Naive B cell (primary cell): ENCODE measurements at regions not wholly inside any gene's neighbourhood (a gene's known extent, or its start where the extent isn't known, plus 50 kb on each side); places are given as distances from the start of the nearest gene placed in this dataset.

ENCODE experiments used
- ATAC-seq, 2 donors: fragments of 150-1000 bp; cut with Tn5 transposase; 2 replicates each; pipeline ENCODE4 v1.10.0; 2021; ENCODE audit warnings: low read depth in 2 of 2, mild to moderate bottlenecking in 2 of 2, moderate library complexity in 2 of 2
- DNase-seq: peaks from one replicate; pipeline ENCODE4 v3.0.0; 2022
- H3K27ac Mint-ChIP-seq, 6 donors: one replicate each; pipeline ENCODE4 v1.8.0; 2020 to 2022; ENCODE audit warnings: mild to moderate bottlenecking in 6 of 6, mixed read lengths in 6 of 6, moderate library complexity in 5 of 6, inconsistent platforms in 2 of 6
- H3K27me3 Mint-ChIP-seq, 3 donors: one replicate each; pipeline ENCODE4 v1.8.0; 2021 to 2022; ENCODE audit warnings: mixed read lengths in 3 of 3, mild to moderate bottlenecking in 1 of 3
- H3K36me3 Mint-ChIP-seq, 2 donors: one replicate each; pipeline ENCODE4 v1.8.0; 2020 to 2022; ENCODE audit warnings: mixed read lengths in 2 of 2, inconsistent platforms in 1 of 2, mild to moderate bottlenecking in 1 of 2
- H3K4me1 Mint-ChIP-seq, 3 donors: one replicate each; pipeline ENCODE4 v1.8.0; 2020 to 2022; ENCODE audit warnings: mixed read lengths in 3 of 3, inconsistent platforms in 1 of 3, mild to moderate bottlenecking in 1 of 3, moderate library complexity in 1 of 3
- H3K4me3 Mint-ChIP-seq, 8 donors: one replicate each; pipeline ENCODE4 v1.8.0; 2020 to 2022; ENCODE audit warnings: mild to moderate bottlenecking in 8 of 8, mixed read lengths in 8 of 8, moderate library complexity in 8 of 8, inconsistent platforms in 2 of 8
- H3K9me3 Mint-ChIP-seq, 7 donors: one replicate each; pipeline ENCODE4 v1.8.0; 2020 to 2022; ENCODE audit warnings: mixed read lengths in 7 of 7, mild to moderate bottlenecking in 5 of 7, inconsistent platforms in 2 of 7, moderate library complexity in 1 of 7

GRCh38 chr20:53716395-53716794 is 122.8 kb upstream of the ZNF217 start:
- H3K4me3 Mint-ChIP-seq: peak overlapping the region in 1 of 8 donors; percentile 53
- no peaks in the 10 kb centered on the region for H3K36me3 Mint-ChIP-seq
- peak overlapping the region in 2 of 6 donors; percentile 30 to 71 for H3K27ac Mint-ChIP-seq
- ATAC-seq (no peak), DNase-seq (no peak)
- no peaks in the 10 kb centered on the region for H3K9me3 Mint-ChIP-seq
- no peaks in the 10 kb centered on the region for H3K27me3 Mint-ChIP-seq
- H3K4me1 Mint-ChIP-seq: peaks cover 18 to 67% (median 20%) of the 10 kb centered on the region in 3 donors

DNA sequence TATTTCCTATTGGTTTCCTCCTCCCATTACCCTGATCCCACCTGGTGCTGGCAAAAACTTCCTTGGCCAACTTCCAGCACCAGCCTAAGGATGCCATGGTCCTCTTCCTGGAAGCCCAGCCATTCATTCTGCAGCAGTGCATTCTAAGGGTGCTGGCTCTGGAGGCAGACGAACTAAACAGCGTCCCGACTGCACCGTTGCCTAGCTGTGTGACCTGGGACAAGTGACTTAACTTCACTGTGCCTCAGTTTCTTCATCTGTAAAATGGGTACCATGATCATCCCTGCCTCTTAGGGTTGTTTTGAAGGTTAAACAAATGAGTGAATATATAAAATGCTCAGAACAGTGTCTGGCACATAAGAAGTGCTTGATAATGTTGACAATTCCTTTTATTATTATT is 120.9 kb upstream of the ZNF217 start:
- ATAC-seq: no peak
- Mint-ChIP-seq H3K27me3 (no peaks in the 10 kb centered on the region), H3K4me3 (no peak overlapping the region), H3K9me3 (no peaks in the 10 kb centered on the region), H3K27ac (peak overlapping the region in 3 of 6 donors; percentile 11 to 63 (median 30)), H3K4me1 (peaks cover 13 to 66% (median 14%) of the 10 kb centered on the region in 3 donors), H3K36me3 (no peaks in the 10 kb centered on the region)
- no peak for DNase-seq

DNA sequence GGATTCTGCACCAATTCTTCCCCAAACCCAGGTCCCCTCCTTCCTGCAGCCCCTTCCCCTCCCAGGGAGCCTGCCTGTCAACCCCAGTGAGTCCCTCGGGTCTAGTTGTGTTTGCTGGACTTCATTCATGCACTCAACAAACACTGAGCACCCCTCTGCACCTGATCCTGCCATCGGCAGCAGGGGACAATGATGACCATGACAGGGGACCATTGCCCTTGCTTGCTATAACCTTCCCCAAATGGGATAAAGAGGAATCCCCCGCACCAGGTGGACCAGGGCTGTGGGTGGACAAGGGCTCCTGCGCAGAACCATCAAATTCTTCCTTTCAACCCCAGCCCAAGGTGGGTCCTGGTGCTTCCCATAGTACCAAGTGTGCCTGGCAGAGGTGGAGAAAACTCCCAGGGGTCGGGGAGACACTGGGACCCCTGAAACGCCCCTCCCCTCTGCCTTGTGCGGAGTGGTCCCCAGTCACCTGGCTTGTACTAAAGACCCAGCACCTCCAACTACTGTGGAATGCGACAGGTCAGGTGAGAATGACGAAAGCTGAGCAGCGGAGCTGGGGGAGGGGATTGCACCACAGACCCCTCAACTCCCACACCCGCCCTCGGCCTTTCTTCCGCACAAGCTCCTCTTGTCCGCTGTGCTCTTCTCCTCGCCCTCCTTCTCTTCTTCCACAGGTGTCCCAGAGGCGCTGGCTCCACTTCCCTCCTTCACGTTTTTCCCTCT is 119.9 kb upstream of the ZNF217 start:
- DNase-seq: no peak
- Mint-ChIP-seq H3K4me3 (no peak overlapping the region), H3K36me3 (no peaks in the 10 kb centered on the region), H3K27me3 (no peaks in the 10 kb centered on the region), H3K9me3 (no peaks in the 10 kb centered on the region), H3K4me1 (peaks cover 20 to 66% (median 25%) of the 10 kb centered on the region in 3 donors), H3K27ac (peak overlapping the region in 1 of 6 donors; percentile 70)
- ATAC-seq: no peak

- Mint-ChIP-seq H3K4me1 (peaks cover 31 to 70% (median 36%) of the 10 kb centered on the region in 3 donors), H3K36me3 (no peaks in the 10 kb centered on the region), H3K27me3 (no peaks in the 10 kb centered on the region), H3K4me3 (no peak overlapping the region), H3K27ac (peak overlapping the region in 1 of 6 donors; percentile 50), H3K9me3 (no peaks in the 10 kb centered on the region)
- DNase-seq: no peak
- no peak for ATAC-seq
Measured at GRCh38 chr20:53712212-53712977, 118.8 kb upstream of the ZNF217 start.

DNA sequence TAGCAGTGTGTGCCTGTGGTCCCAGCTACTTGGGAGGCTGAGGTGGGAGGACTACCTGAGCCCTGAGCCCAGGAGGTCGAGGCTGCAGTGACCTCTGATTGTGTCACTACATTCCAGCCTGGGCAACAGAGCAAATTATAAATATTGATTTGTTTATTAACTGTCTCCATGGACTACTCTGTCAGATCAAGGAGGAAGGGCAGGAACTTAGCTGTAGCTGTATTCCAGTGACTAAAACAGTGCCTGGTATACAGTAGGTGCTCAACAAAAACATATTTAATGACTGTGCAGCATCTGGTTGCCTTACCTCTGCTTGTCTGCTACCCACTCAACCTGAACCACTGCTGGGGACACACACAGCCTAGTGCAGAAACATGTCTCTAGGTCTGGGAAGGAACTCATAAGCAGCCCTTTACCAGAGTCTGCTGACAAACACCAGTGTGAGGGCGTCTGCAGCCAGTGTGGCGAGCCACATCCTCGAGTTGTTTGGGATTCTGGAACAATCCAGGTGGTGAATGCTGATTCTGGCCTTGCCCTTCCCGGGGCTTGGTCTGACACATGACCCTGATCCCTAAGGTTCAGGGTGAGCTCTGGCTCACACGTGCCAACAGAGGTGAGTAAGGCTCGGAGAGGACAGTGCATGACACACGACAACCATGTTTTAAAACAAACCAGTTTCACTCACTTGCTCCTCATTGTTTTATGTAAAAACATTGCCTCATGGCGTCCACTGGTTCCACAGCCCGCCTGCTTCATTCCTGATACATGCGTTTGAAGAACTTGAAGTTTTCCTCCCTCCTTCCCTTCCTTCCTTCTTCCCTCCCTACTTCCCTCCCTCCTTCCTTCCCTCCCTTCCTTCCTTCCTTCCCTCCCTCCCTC is 117.9 kb upstream of the ZNF217 start:
- no peak overlapping the region for H3K4me3 Mint-ChIP-seq
- peaks cover 39 to 78% (median 44%) of the 10 kb centered on the region in 3 donors for H3K4me1 Mint-ChIP-seq
- H3K9me3 Mint-ChIP-seq: no peaks in the 10 kb centered on the region
- H3K36me3 Mint-ChIP-seq: no peaks in the 10 kb centered on the region
- H3K27ac Mint-ChIP-seq: peak overlapping the region in 4 of 6 donors; percentile 54 to 88 (median 70)
- no peak for ATAC-seq
- H3K27me3 Mint-ChIP-seq: no peaks in the 10 kb centered on the region
- no peak for DNase-seq

- peak; percentile 50 to 60 for ATAC-seq
- H3K27ac Mint-ChIP-seq: peak overlapping the region; percentile 78 to 95 (median 94)
- peak overlapping the region; percentile 34 to 82 (median 66) for H3K4me3 Mint-ChIP-seq
- peak; percentile 21 for DNase-seq
- peaks cover 33 to 62% (median 39%) of the 10 kb centered on the region in 3 donors for H3K4me1 Mint-ChIP-seq
- no peaks in the 10 kb centered on the region for H3K36me3 Mint-ChIP-seq
- no peaks in the 10 kb centered on the region for H3K9me3 Mint-ChIP-seq
- H3K27me3 Mint-ChIP-seq: no peaks in the 10 kb centered on the region
Measured at GRCh38 chr20:53708129-53708968, 114.7 kb upstream of the ZNF217 start.

GRCh38 chr20:53707371-53708055 is 113.9 kb upstream of the ZNF217 start:
- Mint-ChIP-seq H3K27me3 (no peaks in the 10 kb centered on the region), H3K4me3 (peak overlapping the region; percentile 23 to 82 (median 66)), H3K36me3 (no peaks in the 10 kb centered on the region), H3K9me3 (no peaks in the 10 kb centered on the region), H3K4me1 (peaks cover 33 to 62% (median 39%) of the 10 kb centered on the region in 3 donors), H3K27ac (peak overlapping the region; percentile 78 to 95 (median 94))
- peak; percentile 30 for DNase-seq
- ATAC-seq: peak; percentile 32 to 54

DNA sequence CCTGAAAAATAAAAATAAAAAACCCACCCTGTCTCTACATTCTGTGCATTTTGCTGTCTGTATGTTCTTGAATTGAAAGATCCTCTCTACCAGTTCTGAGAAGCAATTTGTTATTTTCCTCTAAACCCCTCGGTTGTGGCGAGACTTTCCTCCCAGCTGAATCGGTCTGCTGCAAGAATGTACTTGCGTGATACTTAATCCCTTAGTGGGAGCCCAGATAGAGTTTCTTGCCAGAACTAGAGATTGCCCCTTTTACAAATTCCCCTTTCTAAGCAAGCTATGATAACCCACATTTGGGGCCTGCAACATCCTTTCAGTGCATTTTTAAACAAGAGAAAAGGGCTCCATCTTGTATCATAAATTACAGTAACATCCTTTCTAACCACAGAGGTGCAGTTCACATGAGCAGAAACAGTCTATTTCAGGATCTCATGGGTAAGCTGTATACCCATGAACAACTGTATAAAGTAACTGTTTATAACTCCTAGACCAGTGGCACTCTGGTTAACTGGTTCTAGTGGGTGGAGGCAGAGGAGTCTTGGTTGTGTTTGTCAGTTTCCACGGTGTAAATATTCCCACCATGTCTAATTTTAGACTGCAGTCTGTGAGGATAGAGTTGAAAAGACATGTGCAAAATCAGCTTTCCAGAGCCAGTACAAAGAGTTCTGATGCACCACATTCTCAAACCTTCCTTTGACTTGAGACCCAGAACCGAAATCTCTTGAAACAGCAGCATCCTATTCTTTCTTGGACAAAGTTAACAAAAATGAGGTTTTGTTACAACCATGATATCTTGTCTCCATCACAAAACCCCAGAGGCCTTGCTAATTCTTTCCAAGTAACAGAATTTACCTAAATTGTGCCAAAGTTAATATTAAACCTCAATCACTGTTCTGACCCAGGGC is 113.1 kb upstream of the ZNF217 start:
- Mint-ChIP-seq H3K4me3 (peak overlapping the region; percentile 29 to 82 (median 66)), H3K9me3 (no peaks in the 10 kb centered on the region), H3K27ac (peak overlapping the region; percentile 29 to 95 (median 94)), H3K36me3 (no peaks in the 10 kb centered on the region), H3K27me3 (no peaks in the 10 kb centered on the region), H3K4me1 (peaks cover 33 to 58% (median 39%) of the 10 kb centered on the region in 3 donors)
- peak; percentile 53 to 60 for ATAC-seq
- DNase-seq: peak; percentile 16

DNA sequence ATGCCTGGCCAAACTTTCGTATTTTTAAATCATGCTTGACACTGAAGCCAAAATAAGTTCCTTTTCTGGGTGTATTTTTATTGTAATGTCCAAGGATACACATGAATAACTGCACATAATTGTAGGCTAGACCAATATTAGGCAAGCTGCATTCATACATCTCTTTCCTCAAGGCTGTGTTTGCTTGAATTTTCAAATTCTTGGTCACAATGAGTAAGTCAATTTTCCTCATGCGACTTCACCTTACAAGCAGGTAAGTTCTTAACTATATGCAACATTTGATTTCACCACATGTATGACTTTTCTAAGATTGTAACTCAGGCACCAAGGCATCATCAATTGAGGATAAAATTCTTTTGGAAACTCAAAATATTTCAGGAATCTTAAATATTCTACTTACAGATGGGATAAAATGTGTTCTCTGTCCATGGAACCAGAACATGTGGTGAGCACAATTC is 112.4 kb upstream of the ZNF217 start:
- Mint-ChIP-seq H3K4me3 (peak overlapping the region in 3 of 8 donors; percentile 64 to 82 (median 73)), H3K27me3 (no peaks in the 10 kb centered on the region), H3K27ac (peak overlapping the region; percentile 29 to 95 (median 92))

DNA sequence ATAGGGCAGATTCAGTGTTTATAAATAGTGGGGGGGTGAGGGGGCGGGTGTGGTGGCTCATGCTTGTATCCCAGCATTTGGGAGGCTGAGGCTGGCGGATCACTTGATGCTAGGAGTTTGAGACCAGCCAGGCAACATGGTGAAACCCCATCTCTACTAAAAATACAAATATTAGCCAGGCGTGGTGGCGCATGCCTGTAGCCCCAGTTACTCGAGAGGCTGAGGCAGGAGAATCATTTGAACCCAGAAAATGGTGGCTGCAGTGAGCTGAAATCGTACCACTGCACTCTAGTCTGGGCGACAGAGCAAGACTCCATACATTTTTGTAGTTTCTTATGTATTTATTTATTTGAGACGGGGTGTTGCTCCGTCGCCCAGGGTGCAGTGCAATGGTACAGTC is 109.0 kb upstream of the ZNF217 start:
- H3K9me3 Mint-ChIP-seq: no peaks in the 10 kb centered on the region

More for the DNA sequence above, 112.4 kb upstream of the ZNF217 start:
- no peaks in the 10 kb centered on the region for H3K9me3 Mint-ChIP-seq
- H3K4me1 Mint-ChIP-seq: peaks cover 35 to 56% (median 43%) of the 10 kb centered on the region in 3 donors
- no peaks in the 10 kb centered on the region for H3K36me3 Mint-ChIP-seq
- no peak for DNase-seq
- no peak for ATAC-seq

GRCh38 chr20:53699906-53700305 is 106.3 kb upstream of the ZNF217 start:
- no peak for ATAC-seq
- peak overlapping the region in 1 of 6 donors; percentile 63 for H3K27ac Mint-ChIP-seq

More for the DNA sequence above, 109.0 kb upstream of the ZNF217 start:
- ATAC-seq (no peak), DNase-seq (no peak)
- H3K27ac Mint-ChIP-seq: no peak overlapping the region
- peaks cover 26 to 34% (median 28%) of the 10 kb centered on the region in 3 donors for H3K4me1 Mint-ChIP-seq
- H3K36me3 Mint-ChIP-seq: no peaks in the 10 kb centered on the region
- H3K27me3 Mint-ChIP-seq: no peaks in the 10 kb centered on the region
- no peak overlapping the region for H3K4me3 Mint-ChIP-seq

More at GRCh38 chr20:53699906-53700305, 106.3 kb upstream of the ZNF217 start:
- H3K4me1 Mint-ChIP-seq: peaks cover 9 to 14% (median 10%) of the 10 kb centered on the region in 3 donors
- DNase-seq: no peak
- no peaks in the 10 kb centered on the region for H3K27me3 Mint-ChIP-seq
- H3K4me3 Mint-ChIP-seq: no peak overlapping the region
- no peaks in the 10 kb centered on the region for H3K9me3 Mint-ChIP-seq
- no peaks in the 10 kb centered on the region for H3K36me3 Mint-ChIP-seq
